Calu3 (cell line): ENCODE measurements at regions not wholly inside any gene's neighbourhood (a gene's known extent, or its start where the extent isn't known, plus 50 kb on each side); places are given as distances from the start of the nearest gene placed in this dataset.

Experiments used
- BruUV-seq: library from RNA; stranded (reverse); fragments of 400-500 nt; replicated peaks from 2 replicates; lab custom pipeline; 2021; lab: Mats Ljungman, UMichigan
- CTCF ChIA-PET: fragments of 300-600 bp; sonication (Branson Sonifier 250); formaldehyde crosslinking; loops from one replicate; lab custom pipeline; 2022; ENCODE audit warnings: antibody characterized with exemption; lab: Charles Lee
- DNase-seq: peaks from one replicate; pipeline ENCODE4 v3.0.0; 2022
- H3K27ac Mint-ChIP-seq: one replicate; pipeline ENCODE4 v1.8.0; 2022; ENCODE audit warnings: mixed read lengths; ENCODE audit not compliant: unreplicated experiment
- H3K27me3 Mint-ChIP-seq: one replicate; pipeline ENCODE4 v1.8.0; 2022; ENCODE audit warnings: mixed read lengths; ENCODE audit not compliant: unreplicated experiment
- H3K36me3 Mint-ChIP-seq: one replicate; pipeline ENCODE4 v1.8.0; 2022; ENCODE audit warnings: mild to moderate bottlenecking, moderate library complexity, mixed read lengths; ENCODE audit not compliant: insufficient read depth, unreplicated experiment
- H3K4me1 Mint-ChIP-seq: one replicate; pipeline ENCODE4 v1.8.0; 2022; ENCODE audit warnings: mild to moderate bottlenecking, low read depth, mixed read lengths; ENCODE audit not compliant: unreplicated experiment
- H3K4me3 Mint-ChIP-seq: one replicate; pipeline ENCODE4 v1.8.0; 2022; ENCODE audit warnings: mild to moderate bottlenecking, low read depth, moderate library complexity, mixed read lengths; ENCODE audit not compliant: unreplicated experiment
- H3K9me3 Mint-ChIP-seq: one replicate; pipeline ENCODE4 v1.8.0; 2022; ENCODE audit warnings: low read depth, mixed read lengths; ENCODE audit not compliant: unreplicated experiment
- CTCF ChIP-seq: fragments of 200-600 bp; IDR thresholded peaks from one replicate; pipeline ENCODE4 v1.8.0; 2022; ENCODE audit warnings: antibody characterized with exemption; ENCODE audit not compliant: unreplicated experiment
- intact Hi-C: fragments of 100-400 bp; cut with micrococcal nuclease; formaldehyde crosslinking; loops from one replicate; pipeline ENCODE4 v1.10.0; 2022; ENCODE audit not compliant: unreplicated experiment

- CTCF ChIA-PET: no interaction called here
- no TSS peak for BruUV-seq
- intact Hi-C loops: no loop called here
- H3K36me3 Mint-ChIP-seq: no peaks in the 10 kb centered on the region
- no peak for DNase-seq
- no peak overlapping the region for H3K4me3 Mint-ChIP-seq
- TF ChIP-seq CTCF: no peak
- peaks cover 2% of the 10 kb centered on the region for H3K4me1 Mint-ChIP-seq
- H3K27ac Mint-ChIP-seq: no peak overlapping the region
- no peaks in the 10 kb centered on the region for H3K9me3 Mint-ChIP-seq
- peaks cover 97% of the 10 kb centered on the region for H3K27me3 Mint-ChIP-seq
Observed at GRCh38 chr20:62561182-62561581, 81.1 kb upstream of the SLCO4A1 start.

DNA sequence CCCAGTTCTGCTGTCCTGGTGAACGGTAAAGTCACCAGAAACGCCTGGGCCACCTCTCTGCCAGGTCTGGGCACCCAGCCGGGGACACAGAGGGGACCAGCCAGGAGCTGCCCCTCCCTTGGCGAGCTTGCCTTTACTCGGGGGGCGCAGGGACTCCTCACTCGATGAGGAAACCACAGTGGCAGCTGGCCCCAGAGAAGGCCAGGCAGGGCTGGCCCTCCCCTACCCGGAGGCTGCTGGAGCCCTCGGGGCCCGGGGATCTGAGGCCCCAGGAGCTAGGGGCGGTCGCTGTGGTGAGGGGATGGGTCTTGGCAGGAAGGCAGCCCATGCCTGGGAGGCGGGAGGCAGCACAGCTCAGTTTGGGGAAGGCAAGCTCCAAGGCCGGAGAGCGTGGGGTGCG, 80.4 kb upstream of the SLCO4A1 start:
- CTCF ChIA-PET: interaction anchor here (1.0 kb wide), 1 partner anchor 10 kb away, joined by 6 read pairs; no protein-coding TSS in a partner anchor
- peaks cover 92% of the 10 kb centered on the region for H3K27me3 Mint-ChIP-seq
- no TSS peak for BruUV-seq
- no peak for TF ChIP-seq CTCF
- H3K4me3 Mint-ChIP-seq: no peak overlapping the region
- H3K4me1 Mint-ChIP-seq: no peaks in the 10 kb centered on the region
- no peaks in the 10 kb centered on the region for H3K9me3 Mint-ChIP-seq
- no peak for DNase-seq
- intact Hi-C loops: no loop called here
- no peaks in the 10 kb centered on the region for H3K36me3 Mint-ChIP-seq
- no peak overlapping the region for H3K27ac Mint-ChIP-seq

DNA sequence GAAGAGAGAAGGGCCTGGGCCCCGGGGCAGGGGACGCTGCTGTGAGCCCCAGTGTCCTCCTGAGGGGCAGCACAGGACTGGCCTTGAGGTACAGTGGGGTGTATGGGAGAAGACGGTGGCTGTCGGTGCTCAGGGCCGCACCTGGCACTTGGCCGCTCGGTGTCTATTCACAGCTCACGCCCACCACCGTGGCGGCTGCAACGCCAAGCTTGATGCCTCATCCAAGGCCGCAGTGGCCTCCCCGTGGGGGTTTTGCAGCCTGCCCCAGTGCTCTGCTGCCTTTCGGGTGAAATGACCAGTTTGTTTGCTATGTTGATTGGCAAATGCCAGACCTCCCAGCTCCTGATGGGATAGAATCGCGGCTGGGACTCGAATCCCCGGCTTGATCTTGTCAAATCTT, 79.5 kb upstream of the SLCO4A1 start:
- Mint-ChIP-seq H3K27me3 (peaks cover 92% of the 10 kb centered on the region), H3K4me3 (no peak overlapping the region), H3K4me1 (no peaks in the 10 kb centered on the region), H3K9me3 (no peaks in the 10 kb centered on the region), H3K36me3 (no peaks in the 10 kb centered on the region), H3K27ac (no peak overlapping the region)
- CTCF ChIA-PET: interaction anchor here (0.6 to 1.0 kb wide), 3 partner anchors 9 to 1061 kb away, joined by 4 to 6 read pairs (median 5); no protein-coding TSS in a partner anchor
- DNase-seq: no peak
- intact Hi-C loops: no loop called here
- TF ChIP-seq CTCF: no peak
- BruUV-seq: no TSS peak

DNA sequence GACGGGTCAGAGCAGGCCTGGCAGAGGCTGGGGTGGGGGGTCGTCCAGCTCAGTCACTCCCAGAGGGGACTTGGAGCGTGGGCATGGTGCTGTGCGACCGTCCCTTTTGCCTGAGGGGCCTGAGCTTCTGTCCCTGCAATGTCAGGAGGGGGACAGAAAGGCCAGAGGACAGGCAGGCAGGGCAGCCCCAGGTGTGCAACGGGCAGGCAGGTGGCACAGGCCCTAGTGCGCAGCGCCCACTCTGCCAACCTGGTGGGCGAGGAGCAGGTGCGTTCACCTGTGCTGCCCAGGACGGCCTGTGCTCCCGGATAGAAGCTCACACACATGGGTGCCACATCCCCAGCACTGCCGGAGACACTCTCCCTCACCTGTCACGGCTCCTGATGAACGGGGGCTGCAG, 78.7 kb upstream of the SLCO4A1 start:
- Mint-ChIP-seq H3K27ac (no peak overlapping the region), H3K36me3 (no peaks in the 10 kb centered on the region), H3K9me3 (no peaks in the 10 kb centered on the region), H3K4me1 (no peaks in the 10 kb centered on the region), H3K27me3 (peaks cover 92% of the 10 kb centered on the region), H3K4me3 (no peak overlapping the region)
- no peak for TF ChIP-seq CTCF
- CTCF ChIA-PET: interaction anchor here (0.6 to 0.7 kb wide), 2 partner anchors 14 to 133 kb away, joined by 3 to 4 read pairs; no protein-coding TSS in a partner anchor
- intact Hi-C loops: no loop called here
- no peak for DNase-seq
- no TSS peak for BruUV-seq
